Breast epithelium (tissue), 4 donors: ENCODE measurements at regions not wholly inside any gene's neighbourhood (a gene's known extent, or its start where the extent isn't known, plus 50 kb on each side); places are given as distances from the start of the nearest gene placed in this dataset.
"Not testable (repeated sequence)": the region's sequence is repeated elsewhere in the genome, so short reads cannot be mapped to it uniquely, and the experiment has no call there.

Source experiments
- DNase-seq, 2 donors: peaks; one replicate each; pipeline ENCODE4 v3.0.0-alpha.2; 2019; ENCODE audit warnings: low spot score in 2 of 2
- H3K27ac ChIP-seq, 2 donors: fragments of 200-600 bp; sonication (generic) in 1 of 2; one replicate each; pipeline ENCODE4 v1.5.1; 2016 to 2019; ENCODE audit warnings: mild to moderate bottlenecking in 1 of 2
- H3K27me3 ChIP-seq, 2 donors: fragments of 200-600 bp; sonication (generic) in 1 of 2; one replicate each; pipeline versions ENCODE4 v1.5.1 to v1.6.0; 2017 to 2019; ENCODE audit warnings: control low read depth in 1 of 2, mild to moderate bottlenecking in 1 of 2
- H3K36me3 ChIP-seq: fragments of 200-600 bp; one replicate; pipeline ENCODE4 v1.5.1; 2019
- H3K4me1 ChIP-seq, 2 donors: fragments of 200-600 bp; sonication (generic); one replicate each; pipeline ENCODE4 v1.5.1; 2016 to 2019; ENCODE audit warnings: control low read depth in 1 of 2
- H3K4me3 ChIP-seq, 3 donors: fragments of 200-600 bp; sonication (generic); 1 replicate in 2 of 3; 2 replicates in 1 of 3; pipeline ENCODE4 v1.5.1; 2016 to 2019; ENCODE audit warnings: mild to moderate bottlenecking in 3 of 3, moderate library complexity in 2 of 3
- H3K9me3 ChIP-seq, 2 donors: fragments of 200-600 bp; sonication (generic) in 1 of 2; one replicate each; pipeline ENCODE4 v1.5.1; 2016 to 2019; ENCODE audit warnings: control low read depth in 1 of 2
- CTCF ChIP-seq, 3 donors: fragments of 450-650 bp; IDR thresholded peaks; one replicate each; pipeline ENCODE4 v1.5.1; 2016 to 2017; ENCODE audit warnings: antibody characterized with exemption in 3 of 3, mild to moderate bottlenecking in 3 of 3, moderate library complexity in 3 of 3
- POLR2A ChIP-seq: fragments of 450-650 bp; IDR thresholded peaks from one replicate; pipeline ENCODE4 v1.6.1; 2016; ENCODE audit warnings: antibody characterized with exemption, mild to moderate bottlenecking, moderate library complexity
- POLR2AphosphoS5 ChIP-seq, 3 donors: sonication (generic); formaldehyde crosslinking; IDR thresholded peaks; one replicate each; pipeline ENCODE4 v1.6.1; 2017; ENCODE audit warnings: antibody characterized with exemption in 3 of 3
- intact Hi-C: fragments of 100-400 bp; cut with DNase I; formaldehyde crosslinking; loops from one replicate; pipeline ENCODE4 v1.15.1; 2023; ENCODE audit warnings: low total_unique reads

GRCh38 chr2:31654241-31654640, 73.5 kb upstream of the SRD5A2 start:
- intact Hi-C loops, result loop anchor here (10.0 kb wide), 1 partner anchor 1711 kb away; no protein-coding TSS in a partner anchor
- Histone ChIP-seq H3K4me1 (no peaks in the 10 kb centered on the region), H3K4me3 (no peak overlapping the region), H3K27ac (no peak overlapping the region), H3K27me3 (no peaks in the 10 kb centered on the region), H3K9me3 (no peaks in the 10 kb centered on the region), H3K36me3 (no peaks in the 10 kb centered on the region)
- no peak for TF ChIP-seq POLR2AphosphoS5 (IDR thresholded peaks at IDR 0.05)
- TF ChIP-seq CTCF (IDR thresholded peaks at IDR 0.05), result no peak
- DNase-seq, result no peak

- Histone ChIP-seq H3K36me3 (no peaks in the 10 kb centered on the region), H3K4me1 (no peaks in the 10 kb centered on the region), H3K27me3 (no peaks in the 10 kb centered on the region), H3K4me3 (no peak overlapping the region), H3K9me3 (no peaks in the 10 kb centered on the region), H3K27ac (no peak overlapping the region)
- no peak for DNase-seq
- TF ChIP-seq POLR2A, result no peak
- TF ChIP-seq POLR2AphosphoS5 (IDR thresholded peaks at IDR 0.05), result no peak
- no peak for TF ChIP-seq CTCF (IDR thresholded peaks at IDR 0.05)
- intact Hi-C loops, result loop anchor here (10.0 kb wide), 1 partner anchor 1713 kb away; no protein-coding TSS in a partner anchor
Observed at GRCh38 chr2:31651736-31652135, 71.0 kb upstream of the SRD5A2 start.

- Histone ChIP-seq H3K9me3 (no peaks in the 10 kb centered on the region), H3K4me1 (no peaks in the 10 kb centered on the region), H3K27me3 (no peaks in the 10 kb centered on the region), H3K36me3 (no peaks in the 10 kb centered on the region), H3K27ac (no peak overlapping the region), H3K4me3 (no peak overlapping the region)
- DNase-seq, result no peak
- intact Hi-C loops, result loop anchor here (10.0 kb wide), 1 partner anchor 1714 kb away; no protein-coding TSS in a partner anchor
- TF ChIP-seq POLR2A (no peak), CTCF (IDR thresholded peaks at IDR 0.05) (no peak), POLR2AphosphoS5 (IDR thresholded peaks at IDR 0.05) (no peak)
Observed at GRCh38 chr2:31651267-31651666, 70.5 kb upstream of the SRD5A2 start.

- H3K27ac ChIP-seq, result no peak overlapping the region
- H3K4me1 ChIP-seq, result no peaks in the 10 kb centered on the region
- no peak for TF ChIP-seq CTCF (IDR thresholded peaks at IDR 0.05)
- no peak for TF ChIP-seq POLR2A
- TF ChIP-seq POLR2AphosphoS5 (IDR thresholded peaks at IDR 0.05), result no peak
- no peaks in the 10 kb centered on the region for H3K27me3 ChIP-seq
- no peaks in the 10 kb centered on the region for H3K9me3 ChIP-seq
- H3K4me3 ChIP-seq, result no peak overlapping the region
- H3K36me3 ChIP-seq, result no peaks in the 10 kb centered on the region
- no peak for DNase-seq
- intact Hi-C loops, result no loop called here
Observed at GRCh38 chr2:31644551-31644950, 63.8 kb upstream of the SRD5A2 start.

GRCh38 chr2:31642707-31643106, 62.0 kb upstream of the SRD5A2 start:
- intact Hi-C loops, result no loop called here
- H3K36me3 ChIP-seq, result no peaks in the 10 kb centered on the region
- no peak for DNase-seq
- H3K9me3 ChIP-seq, result no peaks in the 10 kb centered on the region
- no peaks in the 10 kb centered on the region for H3K4me1 ChIP-seq
- no peak overlapping the region for H3K27ac ChIP-seq
- no peaks in the 10 kb centered on the region for H3K27me3 ChIP-seq
- H3K4me3 ChIP-seq, result no peak overlapping the region
- no peak for TF ChIP-seq POLR2AphosphoS5 (IDR thresholded peaks at IDR 0.05)
- no peak for TF ChIP-seq CTCF (IDR thresholded peaks at IDR 0.05)
- no peak for TF ChIP-seq POLR2A

- H3K27ac ChIP-seq, H3K9me3 ChIP-seq, DNase-seq, H3K36me3 ChIP-seq, H3K4me3 ChIP-seq, H3K4me1 ChIP-seq, intact Hi-C loops, H3K27me3 ChIP-seq: not testable (repeated sequence)
Observed at GRCh38 chr2:31632201-31632600, 51.5 kb upstream of the SRD5A2 start.
